Heart left ventricle (tissue), 16 donors: ENCODE measurements at regions not wholly inside any gene's neighbourhood (a gene's known extent, or its start where the extent isn't known, plus 50 kb on each side); places are given as distances from the start of the nearest gene placed in this dataset.
"Not testable (repeated sequence)": the region's sequence is repeated elsewhere in the genome, so short reads cannot be mapped to it uniquely, and the experiment has no call there.

Source experiments
- ATAC-seq, 4 donors: fragments of 200-7000 bp; cut with Tn5 transposase; one replicate each; pipeline ENCODE4 v1.9.1; 2020 to 2022; ENCODE audit warnings: moderate library complexity in 4 of 4, mild to moderate bottlenecking in 3 of 4, moderate number of reproducible peaks in 1 of 4
- DNase-seq, 5 donors: peaks; one replicate each; pipeline ENCODE4 v3.0.0-alpha.2; 2020
- H3K27ac ChIP-seq, 12 donors: fragments of 200-600 bp; sonication (generic) in 4 of 12; one replicate each; pipeline versions ENCODE4 v1.5.0 to v1.8.0; 2016 to 2022; ENCODE audit warnings: mild to moderate bottlenecking in 2 of 12
- H3K27me3 ChIP-seq, 9 donors: fragments of 200-600 bp; sonication (generic) in 2 of 9; one replicate each; pipeline versions ENCODE4 v1.5.1 to v1.8.0; 2016 to 2022; ENCODE audit warnings: mild to moderate bottlenecking in 3 of 9
- H3K36me3 ChIP-seq, 9 donors: fragments of 200-600 bp; sonication (generic) in 2 of 9; one replicate each; pipeline versions ENCODE4 v1.5.0 to v1.8.0; 2018 to 2022; ENCODE audit warnings: mild to moderate bottlenecking in 2 of 9
- H3K4me1 ChIP-seq, 12 donors: fragments of 200-600 bp; sonication (generic) in 4 of 12; one replicate each; pipeline versions ENCODE4 v1.5.0 to v1.8.0; 2016 to 2022; ENCODE audit warnings: mild to moderate bottlenecking in 3 of 12
- H3K4me3 ChIP-seq, 12 donors: fragments of 200-600 bp; sonication (generic) in 4 of 12; one replicate each; pipeline versions ENCODE4 v1.5.0 to v1.8.0; 2017 to 2022; ENCODE audit warnings: mild to moderate bottlenecking in 9 of 12, moderate library complexity in 4 of 12
- H3K9me3 ChIP-seq, 12 donors: fragments of 200-600 bp; sonication (generic) in 4 of 12; one replicate each; pipeline versions ENCODE4 v1.5.0 to v1.8.0; 2016 to 2022; ENCODE audit warnings: mild to moderate bottlenecking in 1 of 12
- CTCF ChIP-seq, 12 donors: fragments of 200-600 bp; sonication (generic) in 4 of 12; IDR thresholded peaks; one replicate each; pipeline versions ENCODE4 v1.5.0 to v1.8.0; 2018 to 2022; ENCODE audit warnings: antibody characterized with exemption in 12 of 12, mild to moderate bottlenecking in 5 of 12
- POLR2A ChIP-seq, 2 donors: fragments of 450-650 bp; IDR thresholded peaks; one replicate each; pipeline ENCODE4 v1.6.1; 2017; ENCODE audit warnings: antibody characterized with exemption in 2 of 2, mild to moderate bottlenecking in 2 of 2, moderate library complexity in 2 of 2
- WGBS, 4 donors: extraction: QIAGEN DNeasy Blood & Tissue Kit in 2 of 4; methylation state at CpG; one replicate each; pipeline versions ENCODE4 v1.1.5 to v1.1.7; 2013 to 2018; 5-methylcytosine and 5-hydroxymethylcytosine counted together
- intact Hi-C, 10 donors: fragments of 100-400 bp; cut with DNase I; formaldehyde crosslinking; loops; one replicate each; pipeline versions ENCODE4 v1.11.1 to v1.14.2; 2022
- donor health status: ischemic (EF 13 %, LVEDD 7.1; RV severe dilation, severe dysfunction).
- donor health status: healthy with polysubstance abuse.
- donor health status: DM: no; HTN: yes; CAD: no.
- donor health status: DM: no; HTN: no; CAD: no.
- donor health status: ischemic (EF 25% LVEDD 6.9; RV normal size, moderate dysfunction).
- donor health status: ischemic (EF 25% LVEDD 5.7; RV mildly dilated, moderate dysfunction).
- donor health status: healthy.
- donor health status: DM: yes; HTN: yes; CAD: no.
- donor health status: ischemic (EF 35%, LVEDD 5.7; RV mildly dilated, moderate dysfunction).
- donor health status: nonischemic (EF 11% LVEDD 7.7; RV severe dilation, severe dysfunction).
- donor health status: DM: yes; HTN: yes; CAD: no.
- donor health status: PGD.
- donor health status: ischemic (EF 29% LVEDD 5.4; RV normal size, mild dysfunction).
- donor health status: nonischemic (EF 23%, LVEDD 6.1; RV moderate dilation, normal function).

DNA sequence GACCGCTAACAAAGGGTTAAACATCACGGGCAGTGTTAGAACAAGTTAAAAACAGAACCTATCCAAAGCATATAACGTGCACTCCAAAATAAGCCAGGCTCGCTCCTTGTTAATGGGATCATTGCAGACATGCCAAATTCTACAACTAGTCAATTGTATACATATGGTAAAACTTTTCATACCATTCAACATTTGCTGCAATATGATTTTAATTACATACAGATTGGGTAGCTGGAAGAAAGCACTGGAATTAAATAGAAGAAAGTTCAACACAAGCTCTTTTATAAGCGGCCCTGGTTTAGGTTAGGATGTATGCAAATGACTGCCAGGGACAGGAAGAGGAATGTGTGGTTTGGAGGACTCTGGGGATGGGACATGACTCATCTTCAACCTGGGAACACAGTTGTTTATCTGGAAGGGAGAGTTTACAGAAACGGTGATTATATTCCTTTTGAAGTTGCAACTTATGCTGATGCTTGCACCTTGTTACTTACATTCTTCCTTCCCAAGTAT is 62.5 kb upstream of the TIAM2 start:
- Histone ChIP-seq H3K4me1 (peaks cover 0 to 16% (median 8%) of the 10 kb centered on the region in 12 donors), H3K36me3 (no peaks in the 10 kb centered on the region), H3K27me3 (no peaks in the 10 kb centered on the region), H3K27ac (no peak overlapping the region), H3K9me3 (no peaks in the 10 kb centered on the region), H3K4me3 (no peak overlapping the region)
- DNase-seq (no peak), ATAC-seq (no peak)
- 43 to 54% (median 44%) methylated on average over 6 of the region's 6 CpGs for WGBS, 4 donors
- TF ChIP-seq POLR2A (IDR thresholded peaks at IDR 0.05) (no peak), CTCF (IDR thresholded peaks at IDR 0.05) (no peak)
- intact Hi-C loops, result loop anchor here in 3 of 10 donors (5.0 to 10.0 kb wide), 3 partner anchors 152 to 322 kb away; no protein-coding TSS in a partner anchor

DNA sequence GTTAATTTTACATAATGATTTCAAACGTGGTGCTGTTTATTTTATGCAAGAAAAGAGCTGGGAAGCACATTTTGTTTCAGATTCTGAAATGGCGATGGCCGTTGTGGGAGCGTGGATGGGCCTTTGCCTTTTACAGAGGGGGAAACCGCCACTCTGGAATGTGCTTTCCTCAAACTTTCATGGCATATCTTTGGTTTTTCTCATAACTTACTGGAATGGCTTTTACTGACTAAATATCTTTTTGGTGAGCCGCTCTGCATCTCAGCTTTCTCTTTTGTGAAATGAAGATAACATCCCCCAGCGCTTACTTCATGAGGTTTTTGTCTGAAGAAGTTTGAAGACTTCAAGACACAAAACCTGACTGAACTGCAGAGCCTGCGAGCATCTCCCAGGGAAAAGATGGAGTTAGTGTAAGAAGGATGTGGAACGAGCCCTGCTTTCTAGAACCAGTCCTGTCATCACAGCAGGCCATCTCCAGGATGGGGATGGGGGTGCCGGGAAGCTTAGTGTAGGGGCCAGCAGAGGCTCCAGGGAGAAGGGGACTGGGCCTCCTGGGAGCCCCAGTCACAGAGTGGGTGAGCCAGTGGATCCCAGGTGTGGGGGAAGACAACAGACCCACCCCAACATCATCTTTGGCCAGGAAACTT is 61.8 kb upstream of the TIAM2 start:
- intact Hi-C loops, result loop anchor here in 3 of 10 donors (5.0 to 10.0 kb wide), 3 partner anchors 151 to 321 kb away; no protein-coding TSS in a partner anchor
- Histone ChIP-seq H3K27me3 (no peaks in the 10 kb centered on the region), H3K27ac (no peak overlapping the region), H3K4me1 (peaks cover 0 to 16% (median 8%) of the 10 kb centered on the region in 12 donors), H3K9me3 (no peaks in the 10 kb centered on the region), H3K36me3 (no peaks in the 10 kb centered on the region), H3K4me3 (no peak overlapping the region)
- 85 to 94% (median 91%) methylated on average over 10 of the region's 10 CpGs for WGBS, 4 donors
- TF ChIP-seq POLR2A (IDR thresholded peaks at IDR 0.05) (no peak), CTCF (IDR thresholded peaks at IDR 0.05) (no peak)
- ATAC-seq (no peak), DNase-seq (no peak)

DNA sequence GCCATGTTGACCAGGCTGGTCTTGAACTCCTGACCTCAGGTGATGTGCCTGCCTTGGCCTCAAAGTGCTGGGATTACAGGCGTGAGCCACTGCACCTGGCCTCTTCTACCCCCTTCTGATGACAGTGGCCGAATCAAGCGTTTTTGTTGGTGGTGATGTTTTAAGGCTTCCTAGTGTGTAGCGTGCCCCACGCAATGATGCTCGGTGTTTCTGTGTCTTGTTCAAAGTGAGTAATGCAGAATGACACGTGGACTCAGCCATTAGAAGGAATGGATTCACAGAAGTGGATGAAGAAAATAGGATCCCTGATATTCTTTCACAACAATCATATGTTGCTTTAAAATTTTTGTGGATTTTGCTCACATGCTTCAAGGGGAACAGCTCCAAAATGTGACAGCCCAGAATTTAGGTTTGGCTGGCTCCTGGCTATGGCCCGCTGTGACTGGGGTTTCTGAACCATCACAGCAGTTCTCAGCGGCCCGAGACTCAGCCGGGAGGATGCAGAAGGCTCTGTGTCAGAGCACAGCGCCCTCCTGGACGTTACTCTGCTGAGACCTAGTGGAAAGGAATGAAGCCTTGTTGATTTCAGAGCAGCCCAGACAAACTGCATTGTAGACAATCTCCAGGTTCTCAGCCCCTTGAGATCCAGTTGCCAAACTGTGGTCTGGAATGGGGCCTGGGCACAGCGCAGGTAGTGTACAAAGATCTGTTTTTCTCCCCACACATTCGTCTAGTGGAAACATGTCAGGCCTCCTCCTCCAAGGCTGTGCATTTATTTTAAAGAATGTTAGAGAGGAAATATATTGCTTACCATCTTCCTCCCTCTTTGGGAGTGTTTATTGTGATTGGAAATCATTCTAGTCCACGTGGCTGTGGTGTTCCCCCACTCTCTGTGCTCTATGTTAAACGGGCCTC is 57.6 kb upstream of the TIAM2 start:
- Histone ChIP-seq H3K27me3 (no peaks in the 10 kb centered on the region), H3K4me1 (peaks cover 0 to 5% (median under 1%) of the 10 kb centered on the region in 12 donors), H3K4me3 (no peak overlapping the region), H3K36me3 (no peaks in the 10 kb centered on the region), H3K27ac (no peak overlapping the region), H3K9me3 (no peaks in the 10 kb centered on the region)
- TF ChIP-seq CTCF (IDR thresholded peaks at IDR 0.05) (no peak), POLR2A (IDR thresholded peaks at IDR 0.05) (no peak)
- DNase-seq (no peak), ATAC-seq (no peak)
- intact Hi-C loops, result loop anchor here in 2 of 10 donors (10.0 kb wide), 2 partner anchors 147 to 317 kb away; no protein-coding TSS in a partner anchor
- 77 to 82% (median 78%) methylated on average over 17 of the region's 17 CpGs for WGBS, 4 donors

DNA sequence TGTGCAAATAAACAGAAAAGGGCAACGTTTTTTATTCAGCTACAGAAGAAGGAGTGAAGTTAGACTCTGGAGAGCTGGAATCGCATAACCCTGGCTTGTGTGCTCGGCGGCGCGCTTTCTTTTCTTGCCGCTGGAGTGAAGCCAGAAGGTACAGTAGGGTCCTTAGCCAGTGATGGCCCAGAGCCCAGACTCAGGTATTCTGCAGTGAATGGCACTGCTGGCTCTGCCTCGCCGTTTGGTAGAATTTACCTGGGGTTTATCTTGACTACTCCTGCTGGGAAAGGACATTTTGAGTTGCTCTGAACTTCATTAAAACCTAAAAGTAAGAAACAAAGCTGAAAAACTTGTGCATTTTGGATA is 56.9 kb upstream of the TIAM2 start:
- no peaks in the 10 kb centered on the region for H3K9me3 ChIP-seq
- no peaks in the 10 kb centered on the region for H3K36me3 ChIP-seq
- TF ChIP-seq POLR2A (IDR thresholded peaks at IDR 0.05) (no peak), CTCF (IDR thresholded peaks at IDR 0.05) (no peak)
- WGBS, 4 donors, result 53 to 65% (median 61%) methylated on average over 9 of the region's 9 CpGs
- H3K27me3 ChIP-seq, result no peaks in the 10 kb centered on the region
- H3K27ac ChIP-seq, result no peak overlapping the region
- DNase-seq (no peak), ATAC-seq (peak in 2 of 4 donors; percentile 20 to 43)
- intact Hi-C loops, result loop anchor here in 2 of 10 donors (10.0 kb wide), 2 partner anchors 147 to 317 kb away; no protein-coding TSS in a partner anchor
- H3K4me1 ChIP-seq, result no peaks in the 10 kb centered on the region
- H3K4me3 ChIP-seq, result no peak overlapping the region

- not testable (repeated sequence) for H3K9me3 ChIP-seq, H3K4me1 ChIP-seq, DNase-seq, ATAC-seq, H3K27ac ChIP-seq, H3K4me3 ChIP-seq, H3K36me3 ChIP-seq, H3K27me3 ChIP-seq
- intact Hi-C loops, result loop anchor here in 2 of 10 donors (10.0 kb wide), 2 partner anchors 146 to 316 kb away; no protein-coding TSS in a partner anchor
- 97 to 98% (median 98%) methylated on average over 16 of the region's 16 CpGs for WGBS, 4 donors
These were observed 56.3 kb upstream of the TIAM2 start for GRCh38 chr6:154938727-154939285.
